Kasumi-1 (cell line): ENCODE measurements at regions not wholly inside any gene's neighbourhood (a gene's known extent, or its start where the extent isn't known, plus 50 kb on each side); places are given as distances from the start of the nearest gene placed in this dataset.

Experiments used
- DNase-seq, 2 experiments: peaks; one replicate each; lab custom pipeline; 2025; lab: John Stamatoyannopoulos, UW

GRCh38 chr4:89599026-89599425 is 237.9 kb downstream of the SNCA start:
- no peak for DNase-seq

- DNase-seq = peak; percentile 51 to 67
Observed at GRCh38 chr4:89598602-89599001, 238.4 kb downstream of the SNCA start.

- DNase-seq = no peak
Observed at GRCh38 chr4:89595125-89595789, 241.7 kb downstream of the SNCA start.

DNA sequence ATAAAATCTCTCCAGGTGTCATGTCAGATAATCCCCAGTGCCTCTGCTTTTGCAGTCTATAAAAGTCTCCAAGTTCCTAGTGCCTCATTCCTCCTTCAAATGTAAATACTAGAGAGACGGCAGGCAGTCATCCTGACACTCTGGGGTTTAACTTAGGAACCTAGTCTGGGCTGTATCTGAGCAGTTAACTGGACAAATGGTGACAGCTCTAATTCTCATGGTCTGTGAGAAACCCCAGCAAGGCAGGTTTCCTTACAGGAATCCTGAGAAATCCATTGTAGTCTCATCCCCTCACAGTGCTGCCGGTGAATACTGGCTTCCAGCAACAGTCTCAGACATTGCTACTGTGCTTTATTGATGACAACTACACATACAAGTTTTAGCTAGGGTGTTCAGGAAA is 246.8 kb downstream of the SNCA start:
- no peak for DNase-seq

DNA sequence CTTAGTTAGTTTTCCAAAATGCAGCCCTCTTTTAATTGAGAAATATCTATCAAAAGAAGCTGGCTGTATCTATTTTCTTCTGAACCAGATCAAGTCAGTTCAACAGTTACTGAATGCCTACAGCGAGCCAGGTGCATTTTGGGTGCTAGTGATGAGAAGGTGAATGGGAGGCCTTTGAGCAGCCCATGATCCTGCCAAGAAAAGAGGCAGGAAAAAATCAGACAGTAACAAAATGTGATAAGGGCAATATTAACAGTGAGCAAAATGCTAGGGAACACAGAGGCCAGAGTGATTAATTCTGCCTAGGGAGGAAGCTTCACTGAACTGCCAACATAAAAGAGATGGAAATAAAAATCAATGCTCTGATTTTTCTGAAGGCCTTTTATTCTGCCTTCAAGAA is 248.5 kb downstream of the SNCA start:
- no peak for DNase-seq

GRCh38 chr4:89587364-89587763 is 249.6 kb downstream of the SNCA start:
- no peak for DNase-seq

GRCh38 chr4:89586864-89587263 is 250.1 kb downstream of the SNCA start:
- DNase-seq = peak; percentile 32 to 62

GRCh38 chr4:89586318-89586717 is 250.6 kb downstream of the SNCA start:
- DNase-seq = no peak

- no peak for DNase-seq
Observed at GRCh38 chr4:89582756-89583505, 254.0 kb downstream of the SNCA start.

- no peak for DNase-seq
Observed at GRCh38 chr4:89579771-89580170, 257.2 kb downstream of the SNCA start.

DNA sequence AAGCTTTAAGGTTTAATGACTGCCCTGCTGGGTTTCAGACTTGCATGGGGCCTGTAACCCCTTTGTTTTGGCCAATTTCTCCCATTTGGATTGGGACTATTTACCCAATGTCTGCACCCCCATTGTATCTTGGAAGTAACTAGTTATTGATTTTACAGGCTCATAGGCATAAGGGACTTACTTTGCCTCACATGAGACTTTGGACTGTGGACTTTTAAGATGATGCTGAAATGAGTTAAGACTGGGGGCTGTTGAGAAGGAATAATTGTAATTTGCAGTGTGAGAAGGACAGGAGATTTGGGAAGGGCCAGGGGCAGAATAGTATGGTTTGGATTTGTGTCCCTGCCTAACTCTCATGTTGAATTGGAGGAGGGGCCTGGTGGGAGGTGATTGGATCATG is 260.7 kb downstream of the SNCA start:
- no peak for DNase-seq

DNA sequence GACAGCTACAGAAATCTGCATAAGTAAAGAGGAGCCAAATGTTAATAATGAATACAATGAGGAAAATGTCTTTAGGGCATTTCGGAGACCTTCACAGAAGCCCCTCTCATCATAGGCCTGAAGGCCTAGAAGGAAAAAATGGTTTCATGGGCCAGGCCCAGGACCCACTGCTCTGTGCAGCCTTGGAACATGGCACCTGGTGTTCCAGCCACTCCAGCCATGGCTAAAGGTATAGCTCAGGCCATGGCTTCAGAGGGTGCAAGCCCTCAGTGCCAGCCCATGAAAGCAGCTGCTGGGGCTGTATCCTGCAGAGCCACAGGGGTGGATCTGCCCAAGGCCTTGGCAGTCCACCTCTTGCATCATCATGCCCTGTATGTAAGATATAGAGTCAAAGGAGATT is 261.1 kb downstream of the SNCA start:
- DNase-seq = no peak

DNA sequence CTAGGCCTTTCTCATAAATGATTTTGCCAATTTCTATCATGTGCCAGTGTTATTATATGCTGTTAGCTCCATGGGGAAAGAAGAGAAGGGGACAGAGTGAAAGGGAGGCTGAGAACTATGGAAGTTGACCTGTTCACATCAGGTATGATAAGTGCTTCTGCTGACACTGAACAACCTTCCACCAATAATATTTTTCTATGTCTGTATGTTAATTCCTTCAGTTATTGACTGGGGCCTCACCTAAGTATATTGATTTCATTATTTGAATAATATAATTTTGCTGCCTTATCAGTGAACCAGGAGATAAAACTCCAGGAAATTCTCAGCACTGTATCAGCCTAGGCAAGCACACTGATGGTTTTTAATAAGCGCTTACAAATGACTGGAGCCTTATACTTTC is 262.8 kb downstream of the SNCA start:
- DNase-seq = no peak

DNA sequence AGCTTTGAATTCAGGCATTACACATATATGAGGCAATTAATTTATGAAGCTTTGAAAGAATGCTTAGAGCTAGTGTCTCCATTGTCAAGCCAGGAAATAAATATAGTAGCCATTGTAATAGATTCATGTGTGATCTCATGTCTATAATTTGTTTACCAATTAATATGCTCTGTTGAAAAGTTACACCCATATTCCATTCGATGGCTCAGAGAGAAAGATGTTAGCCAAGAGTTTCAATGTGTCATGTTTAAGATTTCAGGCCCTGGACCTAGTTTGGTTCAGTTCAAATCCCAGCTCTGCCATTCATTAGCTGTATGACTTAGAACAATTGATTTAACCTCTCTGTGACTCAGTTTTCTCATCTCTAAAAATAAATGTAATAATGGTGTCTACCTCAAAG is 263.3 kb downstream of the SNCA start:
- DNase-seq = no peak

DNA sequence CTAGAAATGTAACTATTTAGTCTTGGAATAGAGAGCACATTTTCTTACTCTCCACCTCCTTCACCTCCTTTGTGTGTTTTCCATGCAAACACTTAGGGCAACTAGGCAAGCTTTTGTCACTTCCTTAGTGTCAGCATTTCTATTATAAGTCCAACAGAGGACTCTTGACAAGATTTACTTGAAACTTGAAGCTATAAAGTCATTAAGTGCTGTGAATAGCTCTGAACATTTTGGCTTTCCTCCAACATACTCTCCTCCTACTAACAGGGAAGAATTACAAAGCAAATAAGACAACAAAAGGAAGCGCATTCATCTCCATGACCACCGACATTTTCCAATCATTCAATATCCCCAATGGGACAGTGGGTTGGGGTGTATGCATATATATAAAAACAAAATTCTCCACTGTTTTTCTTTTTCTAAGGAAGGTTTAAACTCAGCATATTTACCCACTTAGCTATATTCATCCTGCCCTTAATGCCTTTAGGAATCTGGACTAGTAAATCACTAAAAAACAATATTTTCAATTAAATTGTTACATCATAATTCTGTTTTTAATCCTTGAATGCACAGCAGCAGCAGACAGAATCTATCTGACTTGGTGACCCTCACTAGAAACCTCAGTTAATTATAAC is 264.6 kb downstream of the SNCA start:
- no peak for DNase-seq

DNA sequence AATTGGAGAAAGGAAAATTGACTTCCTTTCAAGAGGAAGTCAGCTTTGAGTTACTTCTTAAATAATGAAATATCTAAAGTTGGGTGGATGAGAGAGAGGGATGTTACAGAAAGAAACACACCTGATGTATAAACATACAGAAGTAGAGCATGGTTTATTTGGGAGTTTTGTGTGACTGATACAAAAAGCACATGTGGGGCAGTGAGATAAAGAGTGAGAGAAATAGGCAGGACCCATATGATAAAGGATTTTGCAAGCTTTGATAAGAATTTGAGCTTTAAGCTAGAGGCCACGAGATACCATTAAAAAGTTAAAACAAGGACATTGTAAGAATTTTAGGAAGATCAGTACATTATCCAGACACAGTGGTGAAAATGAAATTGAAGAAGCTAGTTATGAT is 263.3 kb upstream of the GPRIN3 start:
- no peak for DNase-seq

- DNase-seq = no peak
Observed at GRCh38 chr4:89567936-89568335, 260.3 kb upstream of the GPRIN3 start.

GRCh38 chr4:89563431-89563830 is 255.8 kb upstream of the GPRIN3 start:
- no peak for DNase-seq

GRCh38 chr4:89562746-89563145 is 255.1 kb upstream of the GPRIN3 start:
- DNase-seq = no peak

DNA sequence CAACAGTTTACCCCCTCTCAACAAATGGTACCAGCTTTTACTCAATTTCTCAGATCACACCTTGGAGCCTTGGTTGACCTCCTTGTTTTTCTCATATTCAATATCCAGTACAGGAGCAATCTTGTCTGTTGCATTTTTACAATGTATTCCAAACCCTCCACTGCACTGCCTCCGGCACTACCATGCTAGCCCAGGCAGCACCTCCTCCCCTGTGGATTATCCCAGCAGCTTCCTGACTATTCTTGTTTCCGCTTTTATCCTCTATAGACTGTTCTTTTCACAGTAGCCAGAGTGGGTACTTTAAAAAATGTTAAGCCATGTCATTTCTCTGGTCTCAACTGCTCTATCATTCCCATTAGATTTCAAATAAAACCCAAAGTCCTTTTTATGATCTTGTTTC is 253.4 kb upstream of the GPRIN3 start:
- no peak for DNase-seq

DNA sequence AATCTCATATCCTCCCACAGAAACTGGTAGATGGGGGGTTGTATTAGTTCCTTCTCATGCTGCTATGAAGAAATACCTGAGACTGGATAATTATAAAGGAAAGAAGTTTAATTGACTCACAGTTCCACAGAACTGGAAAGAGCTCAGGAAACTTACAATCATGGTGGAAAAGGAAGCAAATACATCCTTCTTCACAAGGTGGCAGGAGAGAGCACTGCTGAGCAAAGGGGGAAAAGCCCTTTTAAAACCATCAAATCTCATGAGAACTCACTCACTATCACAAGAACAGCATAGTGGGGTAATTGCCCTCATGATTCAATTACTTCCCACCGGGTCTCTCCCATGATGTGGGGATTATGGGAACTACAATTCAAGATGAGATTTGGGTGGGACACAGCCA is 250.5 kb upstream of the GPRIN3 start:
- peak; percentile 24 to 40 for DNase-seq

DNA sequence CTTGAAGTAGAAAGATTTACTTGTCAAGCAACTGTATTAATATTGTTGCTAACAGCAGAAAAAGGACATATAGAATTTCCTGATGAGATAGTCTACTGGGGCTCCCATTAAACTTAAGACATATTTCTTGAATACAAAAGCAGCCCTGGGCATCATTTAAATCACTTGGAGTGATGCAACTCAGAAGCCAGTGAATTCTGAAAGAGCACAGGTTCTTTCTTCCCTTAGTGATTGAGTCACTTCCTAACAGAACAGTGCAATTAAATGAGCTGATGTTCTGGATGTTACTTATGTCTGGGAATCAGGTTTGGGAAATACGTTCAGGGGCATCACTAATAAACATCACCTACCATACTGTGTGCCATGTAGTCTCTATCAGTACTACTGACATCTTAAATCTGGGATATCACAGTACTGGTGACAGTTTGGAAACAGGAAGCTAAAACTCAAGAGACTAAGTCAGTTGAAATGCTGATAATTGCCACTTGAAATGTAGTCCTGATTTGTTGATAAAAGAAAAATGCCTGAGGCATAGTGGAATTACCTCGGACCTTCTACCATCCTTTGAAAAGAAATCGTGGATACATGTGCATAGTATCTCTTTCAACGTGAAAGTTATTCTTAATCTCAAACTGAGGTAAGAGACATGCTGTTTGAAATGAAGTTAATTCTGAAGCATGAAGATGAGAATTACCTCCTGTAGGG is 249.2 kb upstream of the GPRIN3 start:
- no peak for DNase-seq

DNA sequence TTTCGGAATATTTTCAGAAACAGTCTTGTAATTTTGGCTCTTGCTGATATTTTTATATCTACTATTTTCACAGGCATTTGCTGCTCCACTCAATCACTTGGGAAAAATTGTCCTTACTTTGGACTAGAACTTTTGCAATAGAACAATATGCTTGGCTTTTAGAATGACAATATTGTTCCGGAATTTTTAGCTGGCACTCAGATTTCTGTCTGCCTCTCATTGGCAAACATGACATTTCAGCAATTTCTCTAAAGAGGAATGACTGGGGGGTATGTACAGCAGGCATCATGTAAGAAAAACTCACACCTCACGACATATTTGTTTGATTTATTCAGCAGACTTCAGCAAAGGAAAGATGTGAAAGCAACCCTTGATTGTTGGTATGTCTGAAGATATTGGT is 243.6 kb upstream of the GPRIN3 start:
- DNase-seq = no peak
